ENCODE measurements at regions not wholly inside any gene's neighbourhood (a gene's known extent, or its start where the extent isn't known, plus 50 kb on each side); places are given as distances from the start of the nearest gene placed in this dataset.

GRCh38 chr9:17852108-17852507 lies 273.2 kb downstream of the SH3GL2 start:
- TF ChIP-seq CTCF (conservative IDR thresholded peaks at IDR 0.05; ENCODE audit: low read depth, low read length), result no peak
- no peak for TF ChIP-seq EZH2 (IDR thresholded peaks at IDR 0.05; ENCODE audit: low read length, unreplicated experiment)
